Liver (tissue), 3 donors: ENCODE measurements at regions not wholly inside any gene's neighbourhood (a gene's known extent, or its start where the extent isn't known, plus 50 kb on each side); places are given as distances from the start of the nearest gene placed in this dataset.

Experiments
- CTCF ChIP-seq: fragments of 150-350 bp; IDR thresholded peaks from 2 replicates; pipeline ENCODE4 v1.5.1; 2017; ENCODE audit warnings: improper control_type of control experiment, low read depth, low read length; ENCODE audit not compliant: missing input control
- EGR1 ChIP-seq, 2 donors: IDR thresholded peaks; 2 replicates each; pipeline ENCODE4 v1.6.1; 2016 to 2018; ENCODE audit warnings: antibody characterized with exemption in 2 of 2, low read depth in 2 of 2
- GABPA ChIP-seq, 2 donors: IDR thresholded peaks in 1 of 2; conservative IDR thresholded peaks in 1 of 2; 2 replicates each; pipeline ENCODE4 v1.6.1; 2016; ENCODE audit warnings: antibody characterized with exemption in 2 of 2, mild to moderate bottlenecking in 1 of 2, moderate library complexity in 1 of 2
- HNF4A ChIP-seq, 2 donors: conservative IDR thresholded peaks; 2 replicates each; pipeline ENCODE4 v1.6.1; 2016; ENCODE audit warnings: antibody characterized with exemption in 2 of 2, mild to moderate bottlenecking in 2 of 2
- JUND ChIP-seq, 2 donors: IDR thresholded peaks; 2 replicates each; pipeline ENCODE4 v1.6.1; 2016; ENCODE audit warnings: antibody characterized with exemption in 2 of 2
- RAD21 ChIP-seq, 2 donors: IDR thresholded peaks; 2 replicates each; pipeline ENCODE4 v1.6.1; 2016; ENCODE audit warnings: antibody characterized with exemption in 2 of 2, mild to moderate bottlenecking in 2 of 2
- REST ChIP-seq: IDR thresholded peaks from 2 replicates; pipeline ENCODE4 v1.6.1; 2016; ENCODE audit warnings: antibody characterized with exemption, mild to moderate bottlenecking
- RXRA ChIP-seq, 2 donors: IDR thresholded peaks; 2 replicates each; pipeline ENCODE4 v1.6.1; 2017 to 2018; ENCODE audit warnings: antibody characterized with exemption in 2 of 2, mild to moderate bottlenecking in 1 of 2
- SP1 ChIP-seq: IDR thresholded peaks from 2 replicates; pipeline ENCODE4 v1.6.1; 2018; ENCODE audit warnings: antibody characterized with exemption, mild to moderate bottlenecking
- YY1 ChIP-seq: IDR thresholded peaks from 2 replicates; pipeline ENCODE4 v1.6.1; 2016; ENCODE audit warnings: antibody characterized with exemption, mild to moderate bottlenecking
- donor health status: healthy.
- donor health status: healthy.

GRCh38 chr17:6328279-6328678 lies 106.6 kb downstream of the AIPL1 start:
- TF ChIP-seq CTCF = no peak
- no peak for TF ChIP-seq RAD21 (IDR thresholded peaks at IDR 0.05)
- no peak for TF ChIP-seq HNF4A (conservative IDR thresholded peaks at IDR 0.05)
- TF ChIP-seq REST = no peak
- no peak for TF ChIP-seq SP1
- TF ChIP-seq JUND (IDR thresholded peaks at IDR 0.05) = no peak
- no peak for TF ChIP-seq GABPA (IDR thresholded peaks at IDR 0.05 in 1 of 2, conservative IDR thresholded peaks at IDR 0.05 in 1 of 2)
- no peak for TF ChIP-seq YY1
- TF ChIP-seq EGR1 (IDR thresholded peaks at IDR 0.05; ENCODE audit: low read depth in 2 of 2) = no peak
- TF ChIP-seq RXRA (IDR thresholded peaks at IDR 0.05) = no peak
